H1 (cell line): ENCODE measurements at regions not wholly inside any gene's neighbourhood (a gene's known extent, or its start where the extent isn't known, plus 50 kb on each side); places are given as distances from the start of the nearest gene placed in this dataset.

ENCODE experiments used
- CTCF ChIA-PET: fragments of 300-600 bp; sonication (Branson Sonifier 250); formaldehyde crosslinking; loops from one replicate; lab custom pipeline; 2021; ENCODE audit not compliant: partially characterized antibody; lab: Charles Lee
- POLR2A ChIA-PET: fragments of 300-600 bp; sonication (Branson Sonifier 250); formaldehyde crosslinking; loops from one replicate; lab custom pipeline; 2021; ENCODE audit warnings: inconsistent platforms; ENCODE audit not compliant: partially characterized antibody; lab: Charles Lee
- DNase-seq, 2 experiments: peaks; one replicate each; pipeline versions ENCODE4 v3.0.0 to v3.0.0-alpha.2; 2010 to 2022; ENCODE audit warnings: low spot score in 2 of 2, low read depth in 1 of 2, mixed read lengths in 1 of 2
- FAIRE-seq: peaks from 2 replicates; lab custom pipeline; 2011; peaks lifted over from hg19 to GRCh38; lab: Jason Lieb, UNC
- H2AFZ ChIP-seq: 2 replicates; pipeline ENCODE4 v1.8.1; 2012; ENCODE audit warnings: low read length, inconsistent platforms
- H2AK5ac ChIP-seq: 2 replicates; pipeline ENCODE4 v1.6.1; 2013; ENCODE audit warnings: low read depth, low read length
- H2BK120ac ChIP-seq: replicated peaks from 2 replicates; pipeline ENCODE3; 2013; ENCODE audit warnings: low read depth, low read length, inconsistent platforms
- H2BK12ac ChIP-seq: 2 replicates; pipeline ENCODE4 v1.6.1; 2013; ENCODE audit warnings: low read depth, low read length
- H2BK15ac ChIP-seq: 2 replicates; pipeline ENCODE4 v1.6.1; 2013; ENCODE audit warnings: low read length
- H2BK20ac ChIP-seq: 2 replicates; pipeline ENCODE4 v1.6.1; 2013; ENCODE audit warnings: low read length
- H2BK5ac ChIP-seq: 2 replicates; pipeline ENCODE4 v1.6.1; 2013; ENCODE audit warnings: low read depth, low read length
- H3K14ac ChIP-seq: 2 replicates; pipeline ENCODE4 v1.6.1; 2013; ENCODE audit warnings: inconsistent platforms; ENCODE audit not compliant: insufficient read length
- H3K18ac ChIP-seq: 2 replicates; pipeline ENCODE4 v1.6.1; 2013; ENCODE audit warnings: low read length; ENCODE audit errors: extremely low read depth
- H3K23ac ChIP-seq: 2 replicates; pipeline ENCODE4 v1.6.1; 2013; ENCODE audit warnings: inconsistent platforms; ENCODE audit not compliant: insufficient read length
- H3K23me2 ChIP-seq: 2 replicates; pipeline ENCODE4 v1.6.1; 2013; ENCODE audit warnings: low read depth, low read length
- H3K27ac ChIP-seq: 2 replicates; pipeline ENCODE4 v1.6.1; 2011; ENCODE audit warnings: low read depth, low read length, inconsistent platforms
- H3K27me3 ChIP-seq, 4 experiments: replicated peaks in 1 of 4; 1 replicate in 1 of 4; 2 replicates in 3 of 4; pipeline versions ENCODE4 v1.6.1 to v1.8.1; 2011 to 2013; ENCODE audit warnings: low read length in 3 of 4, mild to moderate bottlenecking in 3 of 4, inconsistent platforms in 2 of 4, mixed read lengths in 2 of 4, moderate library complexity in 1 of 4; ENCODE audit not compliant: control insufficient read depth in 3 of 4, insufficient read depth in 3 of 4; ENCODE audit errors: extremely low read depth in 1 of 4
- H3K36me3 ChIP-seq, 4 experiments: 2 replicates each; pipeline versions ENCODE4 v1.6.1 to v1.8.1; 2011 to 2013; ENCODE audit warnings: mild to moderate bottlenecking in 4 of 4, low read length in 3 of 4, moderate library complexity in 2 of 4, control low read depth in 1 of 4, inconsistent platforms in 1 of 4; ENCODE audit not compliant: insufficient read depth in 4 of 4, control insufficient read depth in 2 of 4
- H3K4ac ChIP-seq: replicated peaks from 2 replicates; pipeline ENCODE3; 2013; ENCODE audit warnings: low read length, low read depth, mixed read lengths, inconsistent platforms; ENCODE audit not compliant: insufficient read length
- H3K4me1 ChIP-seq, 4 experiments: replicated peaks in 1 of 4; 1 replicate in 1 of 4; 2 replicates in 3 of 4; pipeline versions ENCODE4 v1.6.1 to v1.8.1; 2011 to 2013; ENCODE audit warnings: low read length in 3 of 4, inconsistent platforms in 2 of 4, mixed read lengths in 1 of 4; ENCODE audit not compliant: insufficient read depth in 4 of 4, control insufficient read depth in 3 of 4
- H3K4me2 ChIP-seq, 2 experiments: 2 replicates each; pipeline versions ENCODE4 v1.6.1 to v1.8.1; 2011 to 2013; ENCODE audit warnings: low read depth in 2 of 2, low read length in 2 of 2, control low read depth in 1 of 2, inconsistent platforms in 1 of 2, mild to moderate bottlenecking in 1 of 2; ENCODE audit not compliant: insufficient read depth in 1 of 2
- H3K4me3 ChIP-seq, 4 experiments: fragments of 200-600, 300-600 bp in 1 of 4; sonication (generic), shearing (Covaris generic), sonication (Bioruptor Twin) in 1 of 4; 2 replicates each; pipeline versions ENCODE4 v1.5.1 to v1.8.1; 2011 to 2016; ENCODE audit warnings: low read length in 4 of 4, low read depth in 3 of 4, control low read depth in 2 of 4, inconsistent platforms in 2 of 4, mild to moderate bottlenecking in 2 of 4, mixed read lengths in 1 of 4, moderate library complexity in 1 of 4; ENCODE audit not compliant: insufficient read depth in 2 of 4; ENCODE audit errors: extremely low read depth in 1 of 4
- H3K56ac ChIP-seq: replicated peaks from 2 replicates; pipeline ENCODE3; 2013; ENCODE audit warnings: low read depth, mild to moderate bottlenecking, mixed read lengths, low read length, inconsistent platforms; ENCODE audit not compliant: insufficient read length
- H3K79me1 ChIP-seq: 2 replicates; pipeline ENCODE4 v1.6.1; 2013; ENCODE audit warnings: low read depth, low read length, control low read depth
- H3K79me2 ChIP-seq, 2 experiments: 2 replicates each; pipeline versions ENCODE4 v1.6.1 to v1.8.1; 2012 to 2013; ENCODE audit warnings: low read length in 2 of 2, mild to moderate bottlenecking in 2 of 2, inconsistent platforms in 1 of 2; ENCODE audit not compliant: insufficient read depth in 2 of 2, control insufficient read depth in 1 of 2
- H3K9ac ChIP-seq, 4 experiments: replicated peaks in 1 of 4; 1 replicate in 1 of 4; 2 replicates in 3 of 4; pipeline versions ENCODE4 v1.6.1 to v1.8.1; 2011 to 2013; ENCODE audit warnings: low read depth in 3 of 4, low read length in 3 of 4, control low read depth in 2 of 4, mild to moderate bottlenecking in 2 of 4, moderate library complexity in 2 of 4, inconsistent platforms in 1 of 4; ENCODE audit errors: extremely low read depth in 1 of 4
- H3K9me3 ChIP-seq, 2 experiments: 2 replicates each; pipeline versions ENCODE4 v1.6.1 to v1.8.1; 2012 to 2013; ENCODE audit warnings: mild to moderate bottlenecking in 2 of 2, moderate library complexity in 2 of 2, control low read depth in 1 of 2, inconsistent platforms in 1 of 2, low read depth in 1 of 2, low read length in 1 of 2, mixed read lengths in 1 of 2; ENCODE audit not compliant: insufficient read depth in 2 of 2
- H4K20me1 ChIP-seq, 2 experiments: replicated peaks in 1 of 2; 2 replicates each; pipeline versions ENCODE3 to v1.8.1; 2011 to 2013; ENCODE audit warnings: inconsistent platforms in 2 of 2, low read length in 2 of 2, mild to moderate bottlenecking in 1 of 2; ENCODE audit not compliant: insufficient read depth in 2 of 2, control insufficient read depth in 1 of 2
- H4K5ac ChIP-seq: 2 replicates; pipeline ENCODE4 v1.6.1; 2013; ENCODE audit warnings: low read length, low read depth, mixed read lengths, inconsistent platforms; ENCODE audit not compliant: insufficient read length
- H4K8ac ChIP-seq: 2 replicates; pipeline ENCODE4 v1.8.0; 2013; ENCODE audit warnings: mild to moderate bottlenecking, moderate library complexity, low read length, inconsistent platforms; ENCODE audit not compliant: insufficient read depth; ENCODE audit errors: extremely low read depth
- H4K91ac ChIP-seq: replicated peaks from 2 replicates; pipeline ENCODE3; 2013; ENCODE audit warnings: low read length, mixed read lengths, inconsistent platforms; ENCODE audit not compliant: insufficient read length
- ASH2L ChIP-seq: fragments of 200-600, 300-600 bp; sonication (generic); IDR thresholded peaks from one replicate; pipeline ENCODE4 v1.7.1; 2017; ENCODE audit warnings: low read length
- BACH1 ChIP-seq: IDR thresholded peaks from 2 replicates; pipeline ENCODE4 v1.6.1; 2012; ENCODE audit warnings: low read length, improper control_type of control experiment
- BCL11A ChIP-seq, 2 experiments: IDR thresholded peaks; one replicate each; pipeline ENCODE4 v1.6.1; 2011; ENCODE audit warnings: low read depth in 2 of 2, low read length in 2 of 2, mild to moderate bottlenecking in 2 of 2
- CEBPB ChIP-seq: IDR thresholded peaks from 2 replicates; pipeline ENCODE4 v1.6.1; 2012; ENCODE audit warnings: low read depth, low read length
- CHD1 ChIP-seq: IDR thresholded peaks from 2 replicates; pipeline ENCODE4 v1.6.1; 2012; ENCODE audit warnings: low read depth, low read length, improper control_type of control experiment
- FOSL1 ChIP-seq: IDR thresholded peaks from 2 replicates; pipeline ENCODE4 v1.6.1; 2011; ENCODE audit warnings: mild to moderate bottlenecking, low read depth, low read length, moderate library complexity; ENCODE audit not compliant: insufficient read depth
- HDAC2 ChIP-seq, 2 experiments: fragments of 300-600 bp in 1 of 2; sonication (generic) in 1 of 2; IDR thresholded peaks; 2 replicates each; pipeline ENCODE4 v1.6.1; 2011 to 2012; ENCODE audit warnings: low read depth in 2 of 2, low read length in 2 of 2, mild to moderate bottlenecking in 2 of 2, moderate library complexity in 2 of 2, borderline replicate concordance in 1 of 2, inconsistent platforms in 1 of 2
- KDM1A ChIP-seq: fragments of 200-600, 300-600 bp; sonication (generic); IDR thresholded peaks from 2 replicates; pipeline ENCODE4 v1.7.1; 2016; ENCODE audit warnings: mild to moderate bottlenecking, low read length, borderline replicate concordance
- POLR2AphosphoS5 ChIP-seq: IDR thresholded peaks from 2 replicates; pipeline ENCODE4 v1.6.1; 2011; ENCODE audit warnings: low read depth, low read length
- SRF ChIP-seq: IDR thresholded peaks from 2 replicates; pipeline ENCODE4 v1.6.1; 2011; ENCODE audit warnings: mild to moderate bottlenecking, low read depth, low read length, moderate library complexity
- WGBS, 2 experiments: shearing (Covaris generic) in 1 of 2; methylation state at CpG; one replicate each; pipeline versions ENCODE4 v1.1.6 to v1.1.7; 2013 to 2015; ENCODE audit warnings: low lambda C conversion rate in 2 of 2, mixed read lengths in 2 of 2, inconsistent platforms in 1 of 2, low coverage in 1 of 2, missing lambda C conversion rate in 1 of 2; ENCODE audit not compliant: insufficient replicate concordance in 2 of 2, insufficient coverage in 1 of 2, insufficient read length in 1 of 2; ENCODE audit errors: extremely low coverage in 1 of 2, missing lambda C conversion rate in 1 of 2; 5-methylcytosine and 5-hydroxymethylcytosine counted together
- TF ChIP-seq, protein P1 (sequence below): IDR thresholded peaks from 2 replicates; pipeline ENCODE4 v1.6.1; 2012; ENCODE audit warnings: low read length, inconsistent platforms
- TF ChIP-seq, protein P2 (sequence below): IDR thresholded peaks from 2 replicates; pipeline ENCODE4 v1.6.1; 2011; ENCODE audit warnings: low read length, improper control_type of control experiment

DNA sequence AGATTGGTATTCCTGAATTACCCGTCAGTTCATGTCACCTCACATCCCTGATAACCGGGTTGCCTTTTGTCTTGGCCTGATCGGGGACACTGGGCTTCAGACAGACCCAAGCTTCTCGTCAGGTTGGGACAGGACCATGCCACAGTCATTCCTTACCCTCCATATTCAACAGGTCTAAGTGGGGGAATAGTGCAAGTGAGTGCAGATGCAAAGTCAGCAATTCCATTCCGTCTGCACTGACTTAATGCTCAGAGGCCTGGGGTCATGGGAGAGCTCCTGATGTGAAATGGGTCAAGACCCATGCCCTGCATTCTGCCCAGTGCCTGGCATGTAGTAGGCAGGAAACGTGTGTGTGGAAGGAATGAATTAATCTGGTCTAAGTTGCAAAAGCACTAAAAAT, 95.4 kb upstream of the PITRM1 start:
- H2BK20ac ChIP-seq = no peak overlapping the region
- no peak overlapping the region for H3K9ac ChIP-seq
- TF ChIP-seq KDM1A = no peak
- TF ChIP-seq CEBPB = no peak
- TF ChIP-seq FOSL1 = no peak
- TF ChIP-seq BACH1 = no peak
- TF ChIP-seq, protein P1, sequence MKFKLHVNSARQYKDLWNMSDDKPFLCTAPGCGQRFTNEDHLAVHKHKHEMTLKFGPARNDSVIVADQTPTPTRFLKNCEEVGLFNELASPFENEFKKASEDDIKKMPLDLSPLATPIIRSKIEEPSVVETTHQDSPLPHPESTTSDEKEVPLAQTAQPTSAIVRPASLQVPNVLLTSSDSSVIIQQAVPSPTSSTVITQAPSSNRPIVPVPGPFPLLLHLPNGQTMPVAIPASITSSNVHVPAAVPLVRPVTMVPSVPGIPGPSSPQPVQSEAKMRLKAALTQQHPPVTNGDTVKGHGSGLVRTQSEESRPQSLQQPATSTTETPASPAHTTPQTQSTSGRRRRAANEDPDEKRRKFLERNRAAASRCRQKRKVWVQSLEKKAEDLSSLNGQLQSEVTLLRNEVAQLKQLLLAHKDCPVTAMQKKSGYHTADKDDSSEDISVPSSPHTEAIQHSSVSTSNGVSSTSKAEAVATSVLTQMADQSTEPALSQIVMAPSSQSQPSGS = no peak
- TF ChIP-seq CHD1 = no peak
- no peak for TF ChIP-seq SRF
- no peak for TF ChIP-seq ASH2L
- TF ChIP-seq, protein P2, sequence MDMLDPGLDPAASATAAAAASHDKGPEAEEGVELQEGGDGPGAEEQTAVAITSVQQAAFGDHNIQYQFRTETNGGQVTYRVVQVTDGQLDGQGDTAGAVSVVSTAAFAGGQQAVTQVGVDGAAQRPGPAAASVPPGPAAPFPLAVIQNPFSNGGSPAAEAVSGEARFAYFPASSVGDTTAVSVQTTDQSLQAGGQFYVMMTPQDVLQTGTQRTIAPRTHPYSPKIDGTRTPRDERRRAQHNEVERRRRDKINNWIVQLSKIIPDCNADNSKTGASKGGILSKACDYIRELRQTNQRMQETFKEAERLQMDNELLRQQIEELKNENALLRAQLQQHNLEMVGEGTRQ = no peak
- TF ChIP-seq BCL11A (IDR thresholded peaks at IDR 0.05; ENCODE audit: low read depth in 2 of 2, low read length in 2 of 2) = no peak
- no peak for TF ChIP-seq HDAC2 (IDR thresholded peaks at IDR 0.05; ENCODE audit: borderline replicate concordance in 1 of 2, low read depth in 2 of 2, low read length in 2 of 2)
- no peak for TF ChIP-seq POLR2AphosphoS5

More for the DNA sequence above, 95.4 kb upstream of the PITRM1 start:
- Histone ChIP-seq H4K20me1 (no peaks in the 10 kb centered on the region), H3K23ac (no peak overlapping the region), H4K91ac (no peak overlapping the region), H2BK12ac (no peak overlapping the region), H2BK5ac (no peak overlapping the region), H3K79me1 (no peaks in the 10 kb centered on the region), H4K5ac (no peak overlapping the region), H3K4me2 (no peak overlapping the region), H3K23me2 (no peaks in the 10 kb centered on the region; the same call in 1 of the 2 replicates), H3K9me3 (no peaks in the 10 kb centered on the region), H3K14ac (no peak overlapping the region), H3K4ac (no peak overlapping the region), H3K79me2 (no peaks in the 10 kb centered on the region), H2BK120ac (no peak overlapping the region), H2AFZ (no peak overlapping the region), H3K27ac (no peak overlapping the region), H3K4me1 (peaks cover 3 to 15% (median 12%) of the 10 kb centered on the region in 4 experiments), H3K56ac (no peak overlapping the region), H2BK15ac (no peak overlapping the region), H3K4me3 (no peak overlapping the region), H3K36me3 (no peaks in the 10 kb centered on the region), H4K8ac (no peak overlapping the region), H3K18ac (0 out of 2 replicates have a peak overlapping the region, but pooled peaks have one; percentile 17), H3K27me3 (no peaks in the 10 kb centered on the region), H2AK5ac (no peak overlapping the region)
- 91% methylated on average over 6 of the region's 6 CpGs; no CpG with 5 or more reads in 1 of the 2 experiments for WGBS, 2 experiments
- FAIRE-seq (no peak), DNase-seq (no peak)
- ChIA-PET CTCF (interaction anchor here (0.8 to 1.4 kb wide), 3 partner anchors 12 to 217 kb away, joined by 3 read pairs; no protein-coding TSS in a partner anchor), POLR2A (no interaction called here)
